Kidney epithelial cell (primary cell): ENCODE measurements at regions not wholly inside any gene's neighbourhood (a gene's known extent, or its start where the extent isn't known, plus 50 kb on each side); places are given as distances from the start of the nearest gene placed in this dataset.

Source experiments
- DNase-seq: peaks from one replicate; pipeline ENCODE4 v3.0.0-alpha.2; 2010; ENCODE audit warnings: low read depth
- H3K27me3 ChIP-seq: 2 replicates; pipeline ENCODE4 v1.6.0; 2011; ENCODE audit warnings: low read length; ENCODE audit not compliant: control insufficient read depth, insufficient read depth
- H3K36me3 ChIP-seq: 2 replicates; pipeline ENCODE4 v1.5.1; 2011; ENCODE audit warnings: low read length; ENCODE audit not compliant: control insufficient read depth, insufficient read depth
- H3K4me3 ChIP-seq: 2 replicates; pipeline ENCODE4 v1.5.1; 2011; ENCODE audit warnings: low read depth, mild to moderate bottlenecking, control low read depth, low read length
- TF ChIP-seq, protein P1 (sequence below): IDR thresholded peaks from 2 replicates; pipeline ENCODE4 v1.5.1; 2011; ENCODE audit warnings: mild to moderate bottlenecking, moderate library complexity, low read length, control low read depth, inconsistent platforms; ENCODE audit not compliant: insufficient read depth, poor library complexity, severe bottlenecking

DNA sequence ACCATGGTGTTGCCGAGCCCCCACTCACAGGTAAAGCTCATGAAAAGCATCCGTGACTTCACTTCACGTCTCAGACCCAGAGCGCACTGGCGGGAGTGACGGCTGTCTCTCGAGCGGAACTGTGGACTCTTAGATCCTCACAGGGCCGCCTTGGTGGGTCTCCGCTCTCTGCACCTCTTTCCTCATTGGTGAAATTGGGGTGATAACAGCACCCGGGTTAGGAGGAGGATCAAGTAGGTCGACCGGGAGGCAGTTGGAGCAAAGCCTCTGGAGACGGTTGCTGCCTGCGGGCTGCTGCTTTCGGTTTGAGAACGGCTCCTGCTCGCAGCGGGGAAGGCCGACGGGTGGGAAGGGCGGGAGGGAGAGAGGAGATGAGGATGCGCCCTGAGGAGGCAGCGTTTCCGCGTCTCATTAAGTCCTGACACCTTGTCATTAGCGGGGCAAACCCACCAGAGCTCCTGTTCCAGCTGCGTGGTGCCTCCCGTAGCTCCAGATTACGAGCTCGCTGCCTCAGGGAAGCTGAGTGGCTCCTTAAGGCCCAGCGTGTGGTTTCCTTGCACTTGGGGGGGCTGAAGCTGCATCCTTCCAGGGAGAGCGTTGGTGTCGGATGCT is 51.9 kb upstream of the CFAP46 start:
- peak overlapping the region; percentile 20 for H3K4me3 ChIP-seq
- no peaks in the 10 kb centered on the region for H3K36me3 ChIP-seq
- DNase-seq: no peak
- TF ChIP-seq, protein P1, sequence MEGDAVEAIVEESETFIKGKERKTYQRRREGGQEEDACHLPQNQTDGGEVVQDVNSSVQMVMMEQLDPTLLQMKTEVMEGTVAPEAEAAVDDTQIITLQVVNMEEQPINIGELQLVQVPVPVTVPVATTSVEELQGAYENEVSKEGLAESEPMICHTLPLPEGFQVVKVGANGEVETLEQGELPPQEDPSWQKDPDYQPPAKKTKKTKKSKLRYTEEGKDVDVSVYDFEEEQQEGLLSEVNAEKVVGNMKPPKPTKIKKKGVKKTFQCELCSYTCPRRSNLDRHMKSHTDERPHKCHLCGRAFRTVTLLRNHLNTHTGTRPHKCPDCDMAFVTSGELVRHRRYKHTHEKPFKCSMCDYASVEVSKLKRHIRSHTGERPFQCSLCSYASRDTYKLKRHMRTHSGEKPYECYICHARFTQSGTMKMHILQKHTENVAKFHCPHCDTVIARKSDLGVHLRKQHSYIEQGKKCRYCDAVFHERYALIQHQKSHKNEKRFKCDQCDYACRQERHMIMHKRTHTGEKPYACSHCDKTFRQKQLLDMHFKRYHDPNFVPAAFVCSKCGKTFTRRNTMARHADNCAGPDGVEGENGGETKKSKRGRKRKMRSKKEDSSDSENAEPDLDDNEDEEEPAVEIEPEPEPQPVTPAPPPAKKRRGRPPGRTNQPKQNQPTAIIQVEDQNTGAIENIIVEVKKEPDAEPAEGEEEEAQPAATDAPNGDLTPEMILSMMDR: no peak
- H3K27me3 ChIP-seq: peaks cover 27% of the 10 kb centered on the region

DNA sequence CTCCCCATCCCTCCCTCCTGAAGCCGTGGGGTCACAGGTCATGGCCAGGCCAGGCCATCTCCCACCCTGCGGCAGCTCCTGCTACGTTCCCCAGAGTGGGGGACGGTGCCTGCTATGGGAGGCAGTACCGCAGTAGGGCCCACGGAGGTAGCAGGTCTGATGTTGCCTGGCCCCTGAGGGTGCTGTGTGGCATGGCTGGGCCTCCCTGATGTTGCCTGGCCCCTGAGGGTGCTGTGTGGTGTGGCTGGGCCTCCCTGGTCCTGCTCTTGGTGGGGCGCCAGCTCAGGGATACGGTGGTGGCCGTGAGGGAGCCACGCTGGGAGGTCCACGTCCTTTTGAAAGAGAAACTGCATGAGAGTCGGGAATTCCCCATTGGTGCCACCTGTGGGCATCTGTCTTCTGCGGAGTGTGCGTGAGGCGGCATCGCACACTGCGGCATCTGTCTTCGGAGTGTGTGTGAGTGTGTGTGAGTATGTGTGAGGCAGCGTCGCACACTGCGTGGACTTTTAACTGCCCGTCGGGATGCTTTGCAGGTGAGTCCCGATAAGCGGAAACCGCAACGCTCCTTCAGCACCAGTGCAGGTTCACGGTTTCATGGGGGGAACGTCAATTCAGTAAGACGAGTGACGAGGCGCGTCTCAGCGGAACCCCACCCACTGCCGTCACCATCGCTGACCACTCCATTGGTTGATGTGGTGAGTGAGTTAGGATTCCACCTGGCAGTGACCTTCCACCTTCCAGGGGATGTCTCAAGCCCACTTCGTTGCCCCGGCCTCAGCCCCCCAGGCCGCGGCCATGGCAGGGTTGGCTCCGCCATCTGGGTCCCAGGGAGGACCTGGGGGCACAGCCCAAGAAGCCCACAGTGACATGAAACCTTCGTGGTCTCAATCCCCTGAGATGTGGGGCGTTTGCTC is 51.2 kb upstream of the CFAP46 start:
- H3K27me3 ChIP-seq: peaks cover 27% of the 10 kb centered on the region
- no peaks in the 10 kb centered on the region for H3K36me3 ChIP-seq
- DNase-seq: no peak
- H3K4me3 ChIP-seq: no peak overlapping the region
- TF ChIP-seq, protein P1: no peak

DNA sequence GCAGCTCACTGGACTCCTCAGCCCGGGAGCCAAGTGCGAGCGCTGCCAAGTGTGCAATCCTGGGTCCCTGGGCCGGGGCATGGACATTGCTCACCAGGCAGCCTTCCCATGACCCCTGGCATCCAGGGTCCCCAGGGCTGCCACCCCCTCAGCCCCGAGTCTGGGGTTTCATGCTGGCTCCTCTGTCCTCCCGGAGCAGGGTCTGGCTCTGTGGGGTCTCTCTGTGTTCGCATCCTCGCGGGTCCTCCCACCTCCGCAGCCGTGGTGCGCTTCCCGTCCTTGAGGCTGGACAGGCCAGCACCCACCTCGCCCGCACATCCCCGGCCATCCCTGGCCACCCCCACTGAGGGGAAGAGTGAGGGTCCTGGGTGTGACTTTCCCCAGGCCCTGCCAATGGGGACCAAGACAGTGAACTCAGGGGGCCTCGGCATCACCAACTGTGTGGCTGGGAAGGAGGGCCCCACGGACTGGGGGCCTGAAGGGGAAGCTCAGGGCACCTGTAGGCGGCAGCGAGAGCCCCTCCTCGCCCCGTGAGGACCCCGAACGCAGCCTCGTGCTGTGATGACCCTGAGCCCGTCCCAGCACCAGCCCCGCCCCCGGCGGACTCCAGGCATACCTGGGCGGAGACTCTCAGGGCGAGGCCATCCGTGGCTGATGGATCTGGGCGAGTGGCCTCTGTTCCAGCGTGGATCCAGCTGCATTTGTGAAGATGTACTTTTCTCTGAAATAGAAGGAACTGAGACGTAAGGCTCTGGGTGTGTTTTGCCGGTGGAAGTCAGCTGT is 50.3 kb upstream of the CFAP46 start:
- DNase-seq: no peak
- Histone ChIP-seq H3K4me3 (no peak overlapping the region), H3K36me3 (no peaks in the 10 kb centered on the region), H3K27me3 (peaks cover 25% of the 10 kb centered on the region)
- TF ChIP-seq, protein P1: no peak
